Stimulated activated CD4-positive, alpha-beta T cell treated with anti-CD3 and anti-CD28 coated beads, Interleukin-15, amount 100 ng/mL, for 48 hours (primary cell): ENCODE measurements at regions not wholly inside any gene's neighbourhood (a gene's known extent, or its start where the extent isn't known, plus 50 kb on each side); places are given as distances from the start of the nearest gene placed in this dataset.
A peak's percentile ranks its signal among the peaks of the same experiment; 100 is the strongest.

Experiments used
- DNase-seq, 2 donors: peaks; one replicate each; pipeline ENCODE4 v3.0.0-alpha.2; 2020; ENCODE audit warnings: low read depth in 2 of 2

- DNase-seq, result no peak
Observed at GRCh38 chr11:128365044-128365443, 222.3 kb downstream of the ETS1 start.

GRCh38 chr11:128361451-128362020, 225.8 kb downstream of the ETS1 start:
- DNase-seq, result no peak

GRCh38 chr11:128359515-128359914, 227.8 kb downstream of the ETS1 start:
- no peak for DNase-seq

DNA sequence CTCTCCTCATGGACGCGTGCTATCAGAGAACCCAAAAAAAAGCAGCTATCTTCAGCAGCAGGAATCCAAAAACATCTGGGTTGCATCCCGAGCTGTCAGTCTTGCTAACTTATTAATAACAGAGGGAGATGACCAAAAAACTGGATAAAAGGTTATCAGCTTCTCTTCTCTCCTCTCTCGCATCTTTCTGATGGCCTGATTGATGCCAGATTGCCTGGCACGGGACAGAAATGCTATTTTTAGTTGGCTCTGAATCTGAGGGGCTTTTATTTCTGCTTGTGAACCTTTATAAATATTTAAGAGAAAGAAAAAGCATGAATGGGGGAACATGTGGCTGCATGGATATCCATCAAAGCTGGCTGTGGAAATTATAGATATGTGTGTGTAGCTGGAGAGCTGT, 230.3 kb downstream of the ETS1 start:
- DNase-seq, result no peak

DNA sequence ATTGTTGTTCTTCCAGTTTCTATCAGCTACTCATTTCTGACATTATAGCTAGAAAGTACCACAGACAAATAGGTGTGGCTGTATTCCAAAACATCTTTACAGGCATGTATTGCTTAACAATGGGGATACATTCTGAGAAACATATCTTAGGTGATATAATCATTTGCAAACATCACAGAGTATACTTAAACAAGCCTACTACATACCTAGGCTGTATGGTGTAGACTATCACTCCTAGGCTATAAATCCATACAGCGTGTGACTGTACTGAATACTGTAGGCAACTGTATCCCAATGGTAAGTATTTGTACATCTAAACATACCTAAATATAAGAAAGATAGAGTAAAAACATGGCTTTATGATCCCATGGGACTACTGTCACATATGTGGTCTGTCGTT, 231.8 kb downstream of the ETS1 start:
- DNase-seq, result no peak

DNA sequence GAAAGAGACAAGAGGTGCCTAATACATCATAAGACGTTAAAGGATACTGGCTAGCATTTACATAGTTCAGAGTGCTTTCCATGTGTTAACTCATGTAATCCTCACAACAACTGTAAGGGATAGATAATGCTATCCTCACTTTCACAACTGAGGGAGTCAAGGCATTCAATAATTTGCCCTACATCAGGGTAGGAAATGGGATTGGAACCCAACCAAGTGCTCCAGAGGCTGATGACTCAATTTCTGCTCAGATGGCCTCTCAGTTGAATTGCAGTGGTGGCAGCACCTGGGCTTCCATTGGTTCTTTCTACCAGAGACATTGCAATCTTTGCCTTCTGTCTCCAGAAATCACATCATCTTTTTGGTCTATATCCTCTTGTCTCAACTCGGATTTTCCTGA, 232.9 kb downstream of the ETS1 start:
- no peak for DNase-seq

DNA sequence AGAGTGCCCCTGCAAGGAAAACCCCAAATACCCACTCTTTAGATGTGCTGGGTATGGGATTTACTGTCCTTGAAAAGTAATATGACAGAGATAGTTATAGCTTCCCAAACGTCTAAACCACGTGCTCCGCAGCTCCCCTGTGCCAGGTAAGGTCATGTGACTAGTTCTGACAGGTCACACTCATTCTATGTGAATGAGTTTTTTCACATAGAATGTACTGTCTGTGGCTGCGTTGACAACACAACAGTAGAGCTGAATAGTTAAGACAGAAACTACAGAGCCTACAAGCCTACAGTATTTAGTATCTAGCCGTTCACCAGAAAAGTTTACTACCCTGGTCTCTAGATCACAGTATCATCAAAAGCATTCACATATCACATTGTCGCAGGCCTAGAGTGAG, 236.2 kb downstream of the ETS1 start:
- DNase-seq, result no peak

DNA sequence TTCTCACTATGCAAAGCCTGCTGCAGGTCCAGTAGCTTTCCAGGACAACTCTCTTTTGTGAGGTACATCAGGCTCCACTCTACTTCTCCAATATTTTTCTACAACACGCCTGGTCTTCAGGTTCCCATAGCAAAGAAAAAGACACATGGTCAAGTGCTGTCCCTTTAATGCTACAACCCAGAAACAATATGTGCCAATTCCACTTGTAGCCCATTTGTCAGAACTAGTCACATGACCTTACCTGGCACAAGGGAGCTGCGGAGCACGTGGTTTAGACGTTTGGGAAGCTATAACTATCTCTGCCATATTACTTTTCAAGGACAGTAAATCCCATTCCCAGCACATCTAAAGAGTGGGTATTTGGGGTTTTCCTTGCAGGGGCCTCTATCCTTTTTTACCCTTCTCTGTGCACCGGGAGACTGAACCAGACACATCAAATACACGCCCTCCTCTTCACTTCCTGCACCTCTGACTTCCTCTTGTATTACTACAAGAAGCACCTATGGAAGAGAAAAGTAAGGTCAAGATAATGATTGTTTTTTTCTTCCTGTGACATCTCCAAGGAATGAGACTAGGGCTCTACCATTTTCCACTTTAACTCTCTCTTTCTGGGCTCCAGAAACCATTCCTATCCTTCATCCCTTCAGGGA, 237.6 kb downstream of the ETS1 start:
- no peak for DNase-seq

GRCh38 chr11:128346804-128347203, 240.6 kb downstream of the ETS1 start:
- DNase-seq, result no peak

GRCh38 chr11:128345316-128345715, 242.0 kb downstream of the ETS1 start:
- no peak for DNase-seq

- no peak for DNase-seq
Observed at GRCh38 chr11:128343870-128344269, 243.5 kb downstream of the ETS1 start.

- no peak for DNase-seq
Observed at GRCh38 chr11:128343135-128343514, 244.2 kb downstream of the ETS1 start.

DNA sequence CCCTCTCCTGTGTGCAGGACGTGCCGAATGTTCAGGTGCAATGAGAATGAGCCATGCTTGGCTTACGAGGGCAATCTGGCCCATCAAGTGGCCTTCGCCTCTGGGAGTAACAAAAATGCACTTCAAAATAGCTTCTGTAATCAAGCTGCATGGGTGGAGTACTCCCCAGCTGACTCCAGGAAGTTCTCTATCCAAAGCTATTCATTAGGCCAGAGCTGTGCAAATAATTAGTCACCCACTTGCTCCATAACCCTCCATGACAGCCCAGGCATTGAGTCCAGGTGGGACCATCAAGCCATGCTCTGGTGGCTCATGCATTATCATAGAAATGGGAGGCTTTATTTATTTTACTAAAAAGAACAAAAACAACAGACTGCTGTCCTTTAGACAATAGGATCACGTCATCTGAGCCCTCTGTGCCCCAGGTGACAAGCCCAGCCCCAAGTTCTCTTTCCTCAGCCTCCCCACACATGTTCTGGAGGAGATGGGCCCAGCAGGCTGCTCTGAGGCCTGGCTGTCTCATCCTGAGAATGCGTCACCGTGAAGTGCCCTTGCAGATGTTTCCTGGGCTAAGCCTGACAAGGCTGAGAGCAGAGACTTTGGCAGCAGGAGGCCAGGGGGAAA, 244.7 kb downstream of the ETS1 start:
- DNase-seq, result peak; percentile 69 to 74

- DNase-seq, result no peak
Observed at GRCh38 chr11:128341280-128342248, 245.8 kb downstream of the ETS1 start.

- DNase-seq, result no peak
Observed at GRCh38 chr11:128339792-128340191, 247.6 kb downstream of the ETS1 start.

DNA sequence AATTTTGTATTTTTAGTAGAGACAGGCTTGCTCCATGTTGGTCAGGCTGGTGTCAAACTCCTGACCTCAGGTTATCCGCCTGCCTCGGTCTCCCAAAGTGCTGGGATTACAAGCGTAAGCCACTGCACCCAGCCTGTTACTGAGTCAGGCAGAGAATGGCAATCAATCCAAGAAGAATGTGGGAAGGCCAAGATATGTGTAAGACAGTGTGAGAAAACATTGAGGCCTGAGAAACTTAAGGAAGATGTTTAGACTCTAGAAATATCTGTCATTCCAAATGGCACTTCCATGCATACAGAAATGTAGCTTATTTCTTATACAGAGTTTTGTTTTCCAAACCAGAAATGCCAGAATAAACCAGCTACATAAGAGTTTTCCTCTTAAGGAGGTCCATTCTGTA, 248.5 kb downstream of the ETS1 start:
- no peak for DNase-seq

DNA sequence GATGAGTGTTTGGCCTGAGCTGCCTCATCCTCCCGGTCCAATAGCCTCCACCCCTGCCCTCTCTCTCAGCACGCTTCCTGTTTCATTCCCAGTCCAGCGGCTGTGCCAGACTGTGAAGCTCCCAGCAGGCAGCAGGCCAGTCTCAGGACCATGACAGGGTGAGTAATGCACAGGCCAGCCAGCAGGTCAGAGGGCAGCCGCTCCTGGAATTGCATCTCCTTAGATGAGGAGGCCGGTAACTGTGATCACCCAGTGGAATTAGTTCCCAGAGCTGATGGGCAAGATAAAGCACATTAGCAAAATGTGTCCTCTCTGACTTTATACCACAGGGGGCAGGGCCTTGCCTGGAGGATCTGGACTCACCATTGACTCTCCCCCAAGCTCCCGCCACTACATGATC, 251.2 kb downstream of the ETS1 start:
- no peak for DNase-seq

DNA sequence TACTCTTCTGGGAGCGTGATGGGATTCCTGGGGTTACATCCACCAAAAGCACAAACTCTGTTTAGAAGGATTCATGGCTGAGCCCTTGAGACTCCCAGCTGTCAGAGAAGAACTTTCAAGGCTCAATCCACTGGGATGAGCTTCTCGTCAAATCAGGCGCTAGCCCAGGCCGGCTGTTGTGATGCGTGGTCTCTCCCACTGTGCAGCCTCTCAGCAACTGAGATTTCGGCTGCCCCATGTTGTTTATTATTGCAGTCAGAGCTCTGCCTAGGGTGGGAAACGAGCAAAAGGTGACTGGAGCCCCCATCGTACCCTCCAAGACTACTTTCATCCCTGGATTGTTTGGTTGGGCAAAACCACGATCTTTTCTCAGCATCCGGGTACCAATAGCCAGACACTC, 251.6 kb downstream of the ETS1 start:
- no peak for DNase-seq

- no peak for DNase-seq
Observed at GRCh38 chr11:128334311-128335044, 252.9 kb downstream of the ETS1 start.

- no peak for DNase-seq
Observed at GRCh38 chr11:128331317-128331716, 256.0 kb downstream of the ETS1 start.

DNA sequence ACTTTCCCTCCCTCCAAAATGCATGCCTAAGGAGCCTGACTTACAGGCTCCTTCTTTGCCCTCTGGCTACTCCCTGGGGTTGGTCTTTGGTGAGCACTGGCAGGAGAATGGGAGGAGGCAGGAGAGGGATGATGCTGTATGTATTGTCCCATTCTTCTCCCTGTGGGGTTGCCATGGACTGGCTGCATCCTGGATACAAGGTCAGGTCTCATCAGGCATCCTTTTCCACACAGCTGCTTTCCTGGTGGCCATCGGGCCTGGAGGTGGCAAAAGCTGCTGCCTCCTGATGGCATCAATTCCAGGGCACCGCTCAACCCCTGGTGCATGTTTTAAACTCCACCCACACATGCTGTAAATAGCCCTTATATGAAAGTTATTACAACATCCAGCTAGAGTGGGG, 257.2 kb downstream of the ETS1 start:
- no peak for DNase-seq
